DND-41 (cell line): ENCODE measurements at regions not wholly inside any gene's neighbourhood (a gene's known extent, or its start where the extent isn't known, plus 50 kb on each side); places are given as distances from the start of the nearest gene placed in this dataset.

Source experiments
- CTCF ChIP-seq: IDR thresholded peaks from 2 replicates; pipeline ENCODE4 v1.5.1; 2012; ENCODE audit warnings: borderline replicate concordance, low read length, moderate library complexity, mild to moderate bottlenecking; ENCODE audit not compliant: poor library complexity, severe bottlenecking; ENCODE audit errors: extremely low read depth
- EZH2 ChIP-seq: IDR thresholded peaks from 3 replicates; pipeline ENCODE4 v1.6.1; 2012; ENCODE audit warnings: borderline replicate concordance, low read depth, mild to moderate bottlenecking, moderate library complexity, low read length, inconsistent platforms; ENCODE audit not compliant: severe bottlenecking

- TF ChIP-seq CTCF (no peak), EZH2 (no peak)
Observed at GRCh38 chr10:8435186-8436055, 380.9 kb downstream of the GATA3 start.
